Activated T-helper 1 cell treated with anti-CD3 and anti-CD28 coated beads, Interleukin-12 subunit alpha, Interleukin-12 subunit beta, Interleukin-2, Interleukin-4 antibody, amounts not matched to agents 30 ng/mL and 10 ng/mL and 1 ng/mL, durations not matched to agents 14 hours and 24 hours and 36 hours (primary cell): ENCODE measurements at regions not wholly inside any gene's neighbourhood (a gene's known extent, or its start where the extent isn't known, plus 50 kb on each side); places are given as distances from the start of the nearest gene placed in this dataset.
"Not testable (repeated sequence)": the region's sequence is repeated elsewhere in the genome, so short reads cannot be mapped to it uniquely, and the experiment has no call there.

Source experiments
- DNase-seq: peaks from one replicate; pipeline ENCODE4 v3.0.0; 2021; ENCODE audit warnings: low spot score
- H3K27ac Mint-ChIP-seq: one replicate; pipeline ENCODE4 v1.8.0; 2021; ENCODE audit warnings: mild to moderate bottlenecking, mixed read lengths
- H3K27me3 Mint-ChIP-seq: one replicate; pipeline ENCODE4 v1.8.0; 2022; ENCODE audit warnings: mild to moderate bottlenecking, moderate library complexity, mixed read lengths; ENCODE audit not compliant: insufficient read depth
- H3K36me3 Mint-ChIP-seq: one replicate; pipeline ENCODE4 v1.8.0; 2021; ENCODE audit warnings: low read depth, mixed read lengths
- H3K4me1 Mint-ChIP-seq: one replicate; pipeline ENCODE4 v1.8.0; 2021; ENCODE audit warnings: low read depth, mixed read lengths
- H3K4me3 Mint-ChIP-seq: one replicate; pipeline ENCODE4 v1.8.0; 2021; ENCODE audit warnings: mild to moderate bottlenecking, moderate library complexity, mixed read lengths
- H3K9me3 Mint-ChIP-seq: one replicate; pipeline ENCODE4 v1.8.0; 2021; ENCODE audit warnings: mixed read lengths
- intact Hi-C: fragments of 100-400 bp; cut with micrococcal nuclease; formaldehyde crosslinking; loops from one replicate; pipeline ENCODE4 v1.15.1; 2024

- intact Hi-C loops: no loop called here
- Mint-ChIP-seq H3K36me3 (no peaks in the 10 kb centered on the region), H3K9me3 (no peaks in the 10 kb centered on the region), H3K4me1 (peaks cover 8% of the 10 kb centered on the region), H3K27me3 (peaks cover 14% of the 10 kb centered on the region), H3K27ac (no peak overlapping the region), H3K4me3 (no peak overlapping the region)
- no peak for DNase-seq
Measured at GRCh38 chr6:137284811-137285110, 65.6 kb upstream of the IFNGR1 start.

- DNase-seq: no peak
- intact Hi-C loops: no loop called here
- H3K36me3 Mint-ChIP-seq: no peaks in the 10 kb centered on the region
- H3K27me3 Mint-ChIP-seq: peaks cover 17% of the 10 kb centered on the region
- peaks cover 8% of the 10 kb centered on the region for H3K4me1 Mint-ChIP-seq
- peak overlapping the region; percentile 0 for H3K27ac Mint-ChIP-seq
- H3K4me3 Mint-ChIP-seq: no peak overlapping the region
- H3K9me3 Mint-ChIP-seq: no peaks in the 10 kb centered on the region
Measured at GRCh38 chr6:137283940-137284810, 65.0 kb upstream of the IFNGR1 start.

- H3K9me3 Mint-ChIP-seq: no peaks in the 10 kb centered on the region
- H3K27ac Mint-ChIP-seq: no peak overlapping the region
- peaks cover 8% of the 10 kb centered on the region for H3K4me1 Mint-ChIP-seq
- intact Hi-C loops: no loop called here
- H3K27me3 Mint-ChIP-seq: peaks cover 20% of the 10 kb centered on the region
- DNase-seq: no peak
- H3K36me3 Mint-ChIP-seq: no peaks in the 10 kb centered on the region
- no peak overlapping the region for H3K4me3 Mint-ChIP-seq
Measured at GRCh38 chr6:137283080-137283479, 63.9 kb upstream of the IFNGR1 start.

- H3K4me3 Mint-ChIP-seq: no peak overlapping the region
- H3K27me3 Mint-ChIP-seq: peaks cover 18% of the 10 kb centered on the region
- no peak for DNase-seq
- H3K4me1 Mint-ChIP-seq: peaks cover 8% of the 10 kb centered on the region
- intact Hi-C loops: no loop called here
- no peaks in the 10 kb centered on the region for H3K9me3 Mint-ChIP-seq
- no peak overlapping the region for H3K27ac Mint-ChIP-seq
- no peaks in the 10 kb centered on the region for H3K36me3 Mint-ChIP-seq
Measured at GRCh38 chr6:137282254-137282653, 63.1 kb upstream of the IFNGR1 start.

- not testable (repeated sequence) for H3K4me1 Mint-ChIP-seq, DNase-seq, H3K9me3 Mint-ChIP-seq, H3K36me3 Mint-ChIP-seq, H3K4me3 Mint-ChIP-seq, H3K27ac Mint-ChIP-seq
- intact Hi-C loops: loop anchor here (10.0 kb wide), 1 partner anchor 726 kb away; no protein-coding TSS in a partner anchor
- peaks cover 21% of the 10 kb centered on the region for H3K27me3 Mint-ChIP-seq
Measured at GRCh38 chr6:137279279-137279678, 60.1 kb upstream of the IFNGR1 start.

- H3K9me3 Mint-ChIP-seq: no peaks in the 10 kb centered on the region
- intact Hi-C loops: loop anchor here (10.0 kb wide), 1 partner anchor 727 kb away; no protein-coding TSS in a partner anchor
- no peak overlapping the region for H3K27ac Mint-ChIP-seq
- H3K27me3 Mint-ChIP-seq: peaks cover 23% of the 10 kb centered on the region
- H3K4me3 Mint-ChIP-seq: no peak overlapping the region
- DNase-seq: no peak
- no peaks in the 10 kb centered on the region for H3K36me3 Mint-ChIP-seq
- H3K4me1 Mint-ChIP-seq: no peaks in the 10 kb centered on the region
Measured at GRCh38 chr6:137277971-137278637, 58.9 kb upstream of the IFNGR1 start.

- no peak overlapping the region for H3K27ac Mint-ChIP-seq
- H3K4me1 Mint-ChIP-seq: peaks cover 13% of the 10 kb centered on the region
- DNase-seq: no peak
- H3K4me3 Mint-ChIP-seq: no peak overlapping the region
- no peaks in the 10 kb centered on the region for H3K36me3 Mint-ChIP-seq
- H3K27me3 Mint-ChIP-seq: peaks cover 26% of the 10 kb centered on the region
- H3K9me3 Mint-ChIP-seq: no peaks in the 10 kb centered on the region
- intact Hi-C loops: loop anchor here (10.0 kb wide), 1 partner anchor 732 kb away; no protein-coding TSS in a partner anchor
Measured at GRCh38 chr6:137272403-137272802, 53.2 kb upstream of the IFNGR1 start.

- DNase-seq: no peak
- Mint-ChIP-seq H3K27me3 (peaks cover 31% of the 10 kb centered on the region), H3K9me3 (no peaks in the 10 kb centered on the region), H3K4me3 (no peak overlapping the region), H3K27ac (no peak overlapping the region), H3K4me1 (peaks cover 13% of the 10 kb centered on the region), H3K36me3 (no peaks in the 10 kb centered on the region)
- intact Hi-C loops: loop anchor here (1.0 to 10.0 kb wide), 10 partner anchors 38 to 838 kb away; partner anchors contain the start of gene IFNGR1
Measured at GRCh38 chr6:137271245-137272183, 52.3 kb upstream of the IFNGR1 start.

- intact Hi-C loops: loop anchor here (2.0 to 10.0 kb wide), 4 partner anchors 38 to 735 kb away; partner anchors contain the start of gene IFNGR1
- Mint-ChIP-seq H3K36me3 (no peaks in the 10 kb centered on the region), H3K4me1 (peaks cover 13% of the 10 kb centered on the region), H3K27me3 (peaks cover 40% of the 10 kb centered on the region), H3K27ac (no peak overlapping the region), H3K9me3 (no peaks in the 10 kb centered on the region), H3K4me3 (no peak overlapping the region)
- DNase-seq: no peak
Measured at GRCh38 chr6:137269803-137270202, 50.6 kb upstream of the IFNGR1 start.

GRCh38 chr6:137269347-137269746 is 50.2 kb upstream of the IFNGR1 start:
- Mint-ChIP-seq H3K36me3 (no peaks in the 10 kb centered on the region), H3K4me1 (peaks cover 13% of the 10 kb centered on the region), H3K9me3 (no peaks in the 10 kb centered on the region), H3K27ac (no peak overlapping the region), H3K4me3 (no peak overlapping the region), H3K27me3 (peaks cover 42% of the 10 kb centered on the region)
- no peak for DNase-seq
- intact Hi-C loops: loop anchor here (5.0 kb wide), 1 partner anchor 37 kb away; no protein-coding TSS in a partner anchor
